SK-N-SH treated with all-trans-retinoic acid at 6 μM for 48 hours (cell line): ENCODE measurements at regions not wholly inside any gene's neighbourhood (a gene's known extent, or its start where the extent isn't known, plus 50 kb on each side); places are given as distances from the start of the nearest gene placed in this dataset.

Experiments used
- BACH2 ChIP-seq: fragments of 250-450 bp; sonication (Bioruptor Pico); IDR thresholded peaks from 2 replicates; pipeline ENCODE4 v1.9.0; 2021; ENCODE audit warnings: mild to moderate bottlenecking, borderline replicate concordance
- GLIS3 ChIP-seq: fragments of 250-450 bp; sonication (Bioruptor Pico); IDR thresholded peaks from 2 replicates; pipeline ENCODE4 v1.5.0; 2020; ENCODE audit warnings: mild to moderate bottlenecking, moderate library complexity
- PATZ1 ChIP-seq: fragments of 250-450 bp; sonication (Bioruptor Pico); IDR thresholded peaks from 2 replicates; pipeline ENCODE4 v1.8.0; 2020; ENCODE audit warnings: mild to moderate bottlenecking, moderate library complexity, borderline replicate concordance
- POU6F1 ChIP-seq: fragments of 250-450 bp; sonication (Bioruptor Pico); IDR thresholded peaks from 2 replicates; pipeline ENCODE4 v1.8.0; 2021; ENCODE audit warnings: low read depth, mild to moderate bottlenecking, moderate library complexity, borderline replicate concordance
- RARB ChIP-seq: fragments of 250-450 bp; sonication (Bioruptor Pico); IDR thresholded peaks from 2 replicates; pipeline ENCODE4 v1.8.0; 2021; ENCODE audit warnings: mild to moderate bottlenecking, moderate library complexity
- SNAI2 ChIP-seq: fragments of 250-450 bp; sonication (Bioruptor Pico); IDR thresholded peaks from 2 replicates; pipeline ENCODE4 v1.5.0; 2020; ENCODE audit warnings: mild to moderate bottlenecking, moderate library complexity
- TCF4 ChIP-seq: fragments of 250-450 bp; sonication (Bioruptor Pico); IDR thresholded peaks from 2 replicates; pipeline ENCODE4 v1.8.0; 2021; ENCODE audit warnings: mild to moderate bottlenecking, moderate library complexity, borderline replicate concordance
- ZFP3 ChIP-seq: fragments of 250-450 bp; sonication (Bioruptor Pico); IDR thresholded peaks from 2 replicates; pipeline ENCODE4 v1.5.0; 2020; ENCODE audit warnings: mild to moderate bottlenecking, moderate library complexity
- ZFP30 ChIP-seq: fragments of 450-650 bp; formaldehyde crosslinking; IDR thresholded peaks from 2 replicates; pipeline ENCODE4 v1.5.0; 2022; ENCODE audit warnings: mild to moderate bottlenecking, moderate library complexity
- ZNF565 ChIP-seq: fragments of 450-650 bp; formaldehyde crosslinking; conservative IDR thresholded peaks from 2 replicates; pipeline ENCODE4 v1.5.0; 2020; ENCODE audit warnings: low read depth, mild to moderate bottlenecking, moderate library complexity
- TF ChIP-seq, protein P1 (sequence below): fragments of 250-450 bp; sonication (Bioruptor Pico); IDR thresholded peaks from 2 replicates; pipeline ENCODE4 v1.5.0; 2020; ENCODE audit warnings: mild to moderate bottlenecking, moderate library complexity
- TF ChIP-seq, protein P2 (sequence below): fragments of 250-450 bp; sonication (Bioruptor Pico); IDR thresholded peaks from 2 replicates; pipeline ENCODE4 v1.5.1; 2021; ENCODE audit warnings: mild to moderate bottlenecking, moderate library complexity

- TF ChIP-seq POU6F1 (no peak), ZFP3 (CRISPR knock-in tag) (no peak), RARB (CRISPR knock-in tag) (no peak), BACH2 (CRISPR knock-in tag) (no peak), ZNF565 (CRISPR knock-in tag) (no peak), GLIS3 (CRISPR knock-in tag) (no peak), PATZ1 (no peak), ZFP30 (no peak), TCF4 (CRISPR knock-in tag) (no peak), SNAI2 (CRISPR knock-in tag) (no peak)
- TF ChIP-seq, protein P1, sequence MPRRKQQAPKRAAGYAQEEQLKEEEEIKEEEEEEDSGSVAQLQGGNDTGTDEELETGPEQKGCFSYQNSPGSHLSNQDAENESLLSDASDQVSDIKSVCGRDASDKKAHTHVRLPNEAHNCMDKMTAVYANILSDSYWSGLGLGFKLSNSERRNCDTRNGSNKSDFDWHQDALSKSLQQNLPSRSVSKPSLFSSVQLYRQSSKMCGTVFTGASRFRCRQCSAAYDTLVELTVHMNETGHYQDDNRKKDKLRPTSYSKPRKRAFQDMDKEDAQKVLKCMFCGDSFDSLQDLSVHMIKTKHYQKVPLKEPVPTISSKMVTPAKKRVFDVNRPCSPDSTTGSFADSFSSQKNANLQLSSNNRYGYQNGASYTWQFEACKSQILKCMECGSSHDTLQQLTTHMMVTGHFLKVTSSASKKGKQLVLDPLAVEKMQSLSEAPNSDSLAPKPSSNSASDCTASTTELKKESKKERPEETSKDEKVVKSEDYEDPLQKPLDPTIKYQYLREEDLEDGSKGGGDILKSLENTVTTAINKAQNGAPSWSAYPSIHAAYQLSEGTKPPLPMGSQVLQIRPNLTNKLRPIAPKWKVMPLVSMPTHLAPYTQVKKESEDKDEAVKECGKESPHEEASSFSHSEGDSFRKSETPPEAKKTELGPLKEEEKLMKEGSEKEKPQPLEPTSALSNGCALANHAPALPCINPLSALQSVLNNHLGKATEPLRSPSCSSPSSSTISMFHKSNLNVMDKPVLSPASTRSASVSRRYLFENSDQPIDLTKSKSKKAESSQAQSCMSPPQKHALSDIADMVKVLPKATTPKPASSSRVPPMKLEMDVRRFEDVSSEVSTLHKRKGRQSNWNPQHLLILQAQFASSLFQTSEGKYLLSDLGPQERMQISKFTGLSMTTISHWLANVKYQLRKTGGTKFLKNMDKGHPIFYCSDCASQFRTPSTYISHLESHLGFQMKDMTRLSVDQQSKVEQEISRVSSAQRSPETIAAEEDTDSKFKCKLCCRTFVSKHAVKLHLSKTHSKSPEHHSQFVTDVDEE (CRISPR knock-in tag): no peak
- TF ChIP-seq, protein P2, sequence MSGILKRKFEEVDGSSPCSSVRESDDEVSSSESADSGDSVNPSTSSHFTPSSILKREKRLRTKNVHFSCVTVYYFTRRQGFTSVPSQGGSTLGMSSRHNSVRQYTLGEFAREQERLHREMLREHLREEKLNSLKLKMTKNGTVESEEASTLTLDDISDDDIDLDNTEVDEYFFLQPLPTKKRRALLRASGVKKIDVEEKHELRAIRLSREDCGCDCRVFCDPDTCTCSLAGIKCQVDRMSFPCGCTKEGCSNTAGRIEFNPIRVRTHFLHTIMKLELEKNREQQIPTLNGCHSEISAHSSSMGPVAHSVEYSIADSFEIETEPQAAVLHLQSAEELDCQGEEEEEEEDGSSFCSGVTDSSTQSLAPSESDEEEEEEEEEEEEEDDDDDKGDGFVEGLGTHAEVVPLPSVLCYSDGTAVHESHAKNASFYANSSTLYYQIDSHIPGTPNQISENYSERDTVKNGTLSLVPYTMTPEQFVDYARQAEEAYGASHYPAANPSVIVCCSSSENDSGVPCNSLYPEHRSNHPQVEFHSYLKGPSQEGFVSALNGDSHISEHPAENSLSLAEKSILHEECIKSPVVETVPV (CRISPR knock-in tag): no peak
Measured at GRCh38 chr6:145118224-145118623, 617.1 kb downstream of the EPM2A start.
